Right lobe of liver (tissue), 6 donors: ENCODE measurements at regions not wholly inside any gene's neighbourhood (a gene's known extent, or its start where the extent isn't known, plus 50 kb on each side); places are given as distances from the start of the nearest gene placed in this dataset.

Experiments
- ATAC-seq, 4 donors: fragments of 200-7000 bp; cut with Tn5 transposase; one replicate each; pipeline ENCODE4 v1.9.1; 2020; ENCODE audit warnings: mild to moderate bottlenecking in 4 of 4, moderate library complexity in 4 of 4
- DNase-seq, 3 donors: peaks; one replicate each; pipeline ENCODE4 v3.0.0-alpha.2; 2020
- H3K27ac ChIP-seq, 3 donors: fragments of 200-600 bp; one replicate each; pipeline ENCODE4 v1.8.0; 2022
- H3K27me3 ChIP-seq, 2 donors: fragments of 200-600 bp; one replicate each; pipeline ENCODE4 v1.8.0; 2022
- H3K36me3 ChIP-seq, 4 donors: fragments of 200-600 bp; sonication (generic) in 1 of 4; one replicate each; pipeline versions ENCODE4 v1.5.1 to v1.8.0; 2017 to 2022; ENCODE audit warnings: control low read depth in 1 of 4
- H3K4me1 ChIP-seq, 4 donors: fragments of 200-600 bp; sonication (generic) in 1 of 4; one replicate each; pipeline versions ENCODE4 v1.5.1 to v1.8.0; 2017 to 2022; ENCODE audit warnings: control low read depth in 1 of 4
- H3K4me3 ChIP-seq, 3 donors: fragments of 200-600 bp; one replicate each; pipeline ENCODE4 v1.8.0; 2022
- H3K9me3 ChIP-seq, 4 donors: fragments of 200-600 bp; sonication (generic) in 1 of 4; one replicate each; pipeline versions ENCODE4 v1.5.1 to v1.8.0; 2017 to 2022; ENCODE audit warnings: control low read depth in 1 of 4
- POLR2A ChIP-seq: fragments of 450-650 bp; IDR thresholded peaks from one replicate; pipeline ENCODE4 v1.6.1; 2017; ENCODE audit warnings: antibody characterized with exemption, mild to moderate bottlenecking
- WGBS: methylation state at CpG from one replicate; pipeline ENCODE4 v1.1.6; 2018; ENCODE audit warnings: low coverage, low lambda C conversion rate; ENCODE audit not compliant: insufficient coverage; ENCODE audit errors: missing lambda C conversion rate; 5-methylcytosine and 5-hydroxymethylcytosine counted together
- intact Hi-C, 2 donors: fragments of 100-400 bp; cut with DNase I; formaldehyde crosslinking; loops; one replicate each; pipeline versions ENCODE4 v1.11.2 to v1.14.1; 2022
- TF ChIP-seq, protein P1 (sequence below), 4 donors: fragments of 200-600 bp in 3 of 4; fragments of 450-650 bp in 1 of 4; IDR thresholded peaks; one replicate each; pipeline versions ENCODE4 v1.5.1 to v1.8.0; 2016 to 2022; ENCODE audit warnings: antibody characterized with exemption in 4 of 4, mild to moderate bottlenecking in 2 of 4
- donor health status: DM: no; HTN: yes; CAD: no.
- donor health status: DM: no; HTN: no; CAD: no.
- donor health status: DM: no; HTN: no; CAD: no.
- donor health status: DM: no; HTN: yes; CAD: no.
- donor health status: DM: no; HTN: yes; CAD: no.

- Histone ChIP-seq H3K9me3 (no peaks in the 10 kb centered on the region), H3K27me3 (no peaks in the 10 kb centered on the region), H3K27ac (no peak overlapping the region), H3K36me3 (no peaks in the 10 kb centered on the region), H3K4me1 (no peaks in the 10 kb centered on the region), H3K4me3 (no peak overlapping the region)
- DNase-seq (no peak), ATAC-seq (no peak)
- intact Hi-C loops, result no loop called here
- WGBS, result 64% methylated on average over 5 of the region's 5 CpGs
- TF ChIP-seq, protein P1, sequence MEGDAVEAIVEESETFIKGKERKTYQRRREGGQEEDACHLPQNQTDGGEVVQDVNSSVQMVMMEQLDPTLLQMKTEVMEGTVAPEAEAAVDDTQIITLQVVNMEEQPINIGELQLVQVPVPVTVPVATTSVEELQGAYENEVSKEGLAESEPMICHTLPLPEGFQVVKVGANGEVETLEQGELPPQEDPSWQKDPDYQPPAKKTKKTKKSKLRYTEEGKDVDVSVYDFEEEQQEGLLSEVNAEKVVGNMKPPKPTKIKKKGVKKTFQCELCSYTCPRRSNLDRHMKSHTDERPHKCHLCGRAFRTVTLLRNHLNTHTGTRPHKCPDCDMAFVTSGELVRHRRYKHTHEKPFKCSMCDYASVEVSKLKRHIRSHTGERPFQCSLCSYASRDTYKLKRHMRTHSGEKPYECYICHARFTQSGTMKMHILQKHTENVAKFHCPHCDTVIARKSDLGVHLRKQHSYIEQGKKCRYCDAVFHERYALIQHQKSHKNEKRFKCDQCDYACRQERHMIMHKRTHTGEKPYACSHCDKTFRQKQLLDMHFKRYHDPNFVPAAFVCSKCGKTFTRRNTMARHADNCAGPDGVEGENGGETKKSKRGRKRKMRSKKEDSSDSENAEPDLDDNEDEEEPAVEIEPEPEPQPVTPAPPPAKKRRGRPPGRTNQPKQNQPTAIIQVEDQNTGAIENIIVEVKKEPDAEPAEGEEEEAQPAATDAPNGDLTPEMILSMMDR (IDR thresholded peaks at IDR 0.05), result no peak
- no peak for TF ChIP-seq POLR2A
Measured at GRCh38 chr11:127452533-127452932, 452.0 kb upstream of the KIRREL3 start.

DNA sequence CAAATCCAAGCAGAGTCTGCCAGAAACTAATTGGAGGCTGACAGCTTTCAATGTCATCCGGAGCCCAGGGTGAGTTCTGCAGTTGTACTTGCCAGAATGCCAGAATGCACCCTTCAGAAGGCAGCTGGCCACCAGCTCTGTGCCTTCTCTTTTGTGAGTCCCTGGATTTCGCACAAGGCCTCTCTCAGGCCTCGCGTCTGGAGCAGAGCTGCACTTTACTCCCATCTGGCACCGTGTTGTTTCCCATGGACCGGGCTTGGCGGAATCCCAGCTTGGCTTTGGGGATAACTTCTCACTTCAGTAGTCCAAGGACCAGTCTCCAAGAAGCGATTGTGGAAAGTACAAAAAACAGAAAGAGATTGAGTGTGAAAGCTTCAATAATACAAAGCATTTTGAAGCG, 451.3 kb upstream of the KIRREL3 start:
- intact Hi-C loops, result no loop called here
- no peak for ATAC-seq
- Histone ChIP-seq H3K27me3 (no peaks in the 10 kb centered on the region), H3K4me3 (no peak overlapping the region), H3K36me3 (no peaks in the 10 kb centered on the region), H3K9me3 (no peaks in the 10 kb centered on the region), H3K27ac (no peak overlapping the region), H3K4me1 (no peaks in the 10 kb centered on the region)
- no peak for DNase-seq
- WGBS, result 63% methylated on average over 8 of the region's 9 CpGs
- TF ChIP-seq POLR2A, result no peak
- TF ChIP-seq, protein P1 (IDR thresholded peaks at IDR 0.05), result no peak

DNA sequence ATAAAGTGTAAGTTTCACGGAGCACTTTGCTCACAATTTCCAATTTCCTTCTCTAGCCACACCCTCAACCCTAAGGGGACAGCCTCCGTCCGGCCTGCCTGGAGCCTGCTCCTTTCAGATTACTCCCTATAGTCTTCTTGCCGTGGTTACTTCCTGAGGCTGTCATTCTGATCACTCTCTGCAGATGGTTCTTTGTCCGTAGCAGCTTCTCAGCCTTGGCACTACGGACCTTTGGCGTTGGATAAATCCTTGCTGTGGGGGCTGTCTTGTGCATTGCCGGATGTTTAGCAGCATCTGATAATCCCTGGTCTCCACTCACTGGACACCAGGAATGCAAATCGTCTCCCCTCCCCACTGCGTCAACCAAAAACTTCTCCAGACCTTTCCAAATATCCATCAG, 447.5 kb upstream of the KIRREL3 start:
- intact Hi-C loops, result no loop called here
- WGBS, result 65% methylated on average over 5 of the region's 10 CpGs
- no peak for TF ChIP-seq POLR2A
- TF ChIP-seq, protein P1 (IDR thresholded peaks at IDR 0.05), result no peak
- ATAC-seq (no peak), DNase-seq (no peak)
- no peak overlapping the region for H3K4me3 ChIP-seq
- no peaks in the 10 kb centered on the region for H3K36me3 ChIP-seq
- H3K4me1 ChIP-seq, result no peaks in the 10 kb centered on the region
- no peaks in the 10 kb centered on the region for H3K27me3 ChIP-seq
- no peaks in the 10 kb centered on the region for H3K9me3 ChIP-seq
- no peak overlapping the region for H3K27ac ChIP-seq

DNA sequence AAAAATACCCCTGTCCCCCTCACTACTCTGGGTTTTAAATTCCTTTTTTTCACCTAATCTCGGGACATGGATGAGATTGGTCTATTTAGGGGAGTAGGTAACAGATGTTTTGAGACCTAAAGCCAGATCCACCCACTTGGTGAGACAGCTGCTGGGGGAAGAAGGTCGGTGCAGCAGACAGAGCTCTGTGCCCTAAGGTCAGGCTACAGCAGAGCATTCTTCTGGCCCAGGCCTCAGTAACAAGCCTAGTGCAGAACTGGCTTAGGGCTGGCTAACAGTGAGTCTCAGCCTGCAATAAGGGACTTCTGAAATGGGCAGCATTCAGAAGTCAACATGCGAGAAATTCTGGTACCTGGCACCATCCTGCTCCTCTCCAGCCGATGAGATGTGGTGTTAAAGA, 444.9 kb upstream of the KIRREL3 start:
- Histone ChIP-seq H3K27ac (no peak overlapping the region), H3K27me3 (no peaks in the 10 kb centered on the region), H3K4me1 (no peaks in the 10 kb centered on the region), H3K4me3 (no peak overlapping the region), H3K36me3 (no peaks in the 10 kb centered on the region), H3K9me3 (no peaks in the 10 kb centered on the region)
- DNase-seq, result no peak
- TF ChIP-seq, protein P1 (IDR thresholded peaks at IDR 0.05), result no peak
- no peak for TF ChIP-seq POLR2A
- ATAC-seq, result no peak
- WGBS, result 53% methylated on average over 4 of the region's 4 CpGs
- intact Hi-C loops, result no loop called here

GRCh38 chr11:127443297-127443696, 442.7 kb upstream of the KIRREL3 start:
- no peaks in the 10 kb centered on the region for H3K27me3 ChIP-seq
- TF ChIP-seq, protein P1 (IDR thresholded peaks at IDR 0.05), result no peak
- no peak for TF ChIP-seq POLR2A
- no peaks in the 10 kb centered on the region for H3K9me3 ChIP-seq
- H3K4me1 ChIP-seq, result no peaks in the 10 kb centered on the region
- no peaks in the 10 kb centered on the region for H3K36me3 ChIP-seq
- H3K27ac ChIP-seq, result no peak overlapping the region
- DNase-seq, result no peak
- 10% methylated on average over 2 of the region's 2 CpGs for WGBS
- H3K4me3 ChIP-seq, result no peak overlapping the region
- intact Hi-C loops, result no loop called here
- no peak for ATAC-seq
